CD4-positive, alpha-beta T cell (primary cell): ENCODE measurements at regions not wholly inside any gene's neighbourhood (a gene's known extent, or its start where the extent isn't known, plus 50 kb on each side); places are given as distances from the start of the nearest gene placed in this dataset.
A peak's percentile ranks its signal among the peaks of the same experiment; 100 is the strongest.

Experiments
- ATAC-seq: fragments of 200-7000 bp; cut with Tn5 transposase; one replicate; pipeline ENCODE4 v1.10.0; 2022; ENCODE audit warnings: mild to moderate bottlenecking; ENCODE audit not compliant: poor library complexity
- CTCF ChIA-PET: fragments of 350-600 bp; sonication (Branson Sonifier 250); formaldehyde crosslinking; loops from one replicate; lab custom pipeline; 2021; ENCODE audit warnings: antibody characterized with exemption, inconsistent platforms; lab: Charles Lee
- POLR2A ChIA-PET: fragments of 350-600 bp; sonication (Branson Sonifier 250); formaldehyde crosslinking; loops from one replicate; lab custom pipeline; 2021; ENCODE audit warnings: antibody characterized with exemption, inconsistent platforms; lab: Charles Lee
- DNase-seq, 14 experiments: peaks; one replicate each; pipeline ENCODE4 v3.0.0-alpha.2; 2013 to 2020; ENCODE audit warnings: mixed read lengths in 2 of 14
- H3K27ac ChIP-seq, 2 donors: one replicate each; pipeline versions ENCODE4 v1.5.1 to v1.7.0; 2013; ENCODE audit warnings: low read length in 2 of 2, low read depth in 1 of 2, mild to moderate bottlenecking in 1 of 2
- H3K27me3 ChIP-seq, 2 experiments: 1 replicate in 1 of 2; 2 replicates in 1 of 2; pipeline versions ENCODE4 v1.6.1 to v1.7.0; 2013; ENCODE audit warnings: low read length in 2 of 2, control low read depth in 1 of 2, mild to moderate bottlenecking in 1 of 2, moderate library complexity in 1 of 2; ENCODE audit not compliant: insufficient read depth in 2 of 2, control insufficient read depth in 1 of 2
- H3K36me3 ChIP-seq: one replicate; pipeline ENCODE4 v1.6.1; 2013; ENCODE audit warnings: low read length, control low read depth; ENCODE audit not compliant: insufficient read depth
- H3K4me1 ChIP-seq: one replicate; pipeline ENCODE4 v1.6.1; 2013; ENCODE audit warnings: low read length, control low read depth; ENCODE audit not compliant: insufficient read depth
- H3K4me3 ChIP-seq: one replicate; pipeline ENCODE4 v1.5.1; 2013; ENCODE audit warnings: mild to moderate bottlenecking, low read length, moderate library complexity
- H3K9me3 ChIP-seq, 2 experiments: 1 replicate in 1 of 2; 2 replicates in 1 of 2; pipeline versions ENCODE4 v1.6.1 to v1.7.0; 2013; ENCODE audit warnings: low read length in 2 of 2, mild to moderate bottlenecking in 2 of 2, control low read depth in 1 of 2, moderate library complexity in 1 of 2; ENCODE audit not compliant: control insufficient read depth in 1 of 2, insufficient read depth in 1 of 2
- H3K27ac Mint-ChIP-seq: one replicate; pipeline ENCODE4 v1.8.0; 2020; ENCODE audit warnings: mixed read lengths
- H3K27me3 Mint-ChIP-seq: one replicate; pipeline ENCODE4 v1.8.0; 2021; ENCODE audit warnings: mixed read lengths
- H3K36me3 Mint-ChIP-seq: one replicate; pipeline ENCODE4 v1.8.0; 2021; ENCODE audit warnings: low read depth, mixed read lengths
- H3K4me1 Mint-ChIP-seq: one replicate; pipeline ENCODE4 v1.8.0; 2021; ENCODE audit warnings: low read depth, mixed read lengths
- H3K4me3 Mint-ChIP-seq: one replicate; pipeline ENCODE4 v1.8.0; 2020; ENCODE audit warnings: mild to moderate bottlenecking, mixed read lengths
- H3K9me3 Mint-ChIP-seq: one replicate; pipeline ENCODE4 v1.8.0; 2020; ENCODE audit warnings: mixed read lengths
- intact Hi-C, 2 experiments: fragments of 100-400 bp; cut with DNase I in 1 of 2; cut with micrococcal nuclease in 1 of 2; formaldehyde crosslinking; loops; one replicate each; pipeline versions ENCODE4 v1.15.1 to v1.9.0; 2023 to 2025; cut with DNase I, micrococcal nuclease
- TF ChIP-seq, protein P1 (sequence below): fragments of 200-600 bp; IDR thresholded peaks from one replicate; pipeline ENCODE4 v1.8.0; 2022; ENCODE audit warnings: antibody characterized with exemption, mild to moderate bottlenecking

DNA sequence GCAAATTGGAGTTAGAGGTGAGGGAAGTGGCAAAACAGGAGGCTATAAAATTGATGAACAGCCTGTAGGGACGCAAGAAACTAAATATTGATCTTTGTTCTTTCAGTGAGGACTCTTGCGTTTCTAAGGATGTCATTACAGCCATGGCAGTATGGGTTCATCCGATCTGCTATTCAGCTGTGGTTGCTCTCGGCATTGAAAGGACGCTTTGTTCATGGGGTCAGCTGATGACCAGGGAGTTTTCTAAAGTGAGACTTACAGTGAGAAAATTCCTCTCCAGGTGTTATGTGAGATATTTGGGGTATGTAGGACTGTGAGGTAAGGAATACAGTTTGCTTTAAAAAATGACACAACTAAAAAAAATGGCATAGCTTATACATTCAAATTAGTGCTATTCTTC lies 52.7 kb upstream of the PELI1 start:
- Mint-ChIP-seq H3K4me1 (peaks cover 36% of the 10 kb centered on the region), H3K9me3 (no peaks in the 10 kb centered on the region), H3K27me3 (no peaks in the 10 kb centered on the region), H3K36me3 (no peaks in the 10 kb centered on the region), H3K4me3 (no peak overlapping the region), H3K27ac (no peak overlapping the region)
- POLR2A ChIA-PET: no interaction called here
- intact Hi-C loops: no loop called here
- Histone ChIP-seq H3K27me3 (no peaks in the 10 kb centered on the region), H3K36me3 (no peaks in the 10 kb centered on the region), H3K9me3 (no peaks in the 10 kb centered on the region), H3K4me3 (no peak overlapping the region), H3K4me1 (peaks cover 18% of the 10 kb centered on the region), H3K27ac (no peak overlapping the region)
- no peak for ATAC-seq
- TF ChIP-seq, protein P1, sequence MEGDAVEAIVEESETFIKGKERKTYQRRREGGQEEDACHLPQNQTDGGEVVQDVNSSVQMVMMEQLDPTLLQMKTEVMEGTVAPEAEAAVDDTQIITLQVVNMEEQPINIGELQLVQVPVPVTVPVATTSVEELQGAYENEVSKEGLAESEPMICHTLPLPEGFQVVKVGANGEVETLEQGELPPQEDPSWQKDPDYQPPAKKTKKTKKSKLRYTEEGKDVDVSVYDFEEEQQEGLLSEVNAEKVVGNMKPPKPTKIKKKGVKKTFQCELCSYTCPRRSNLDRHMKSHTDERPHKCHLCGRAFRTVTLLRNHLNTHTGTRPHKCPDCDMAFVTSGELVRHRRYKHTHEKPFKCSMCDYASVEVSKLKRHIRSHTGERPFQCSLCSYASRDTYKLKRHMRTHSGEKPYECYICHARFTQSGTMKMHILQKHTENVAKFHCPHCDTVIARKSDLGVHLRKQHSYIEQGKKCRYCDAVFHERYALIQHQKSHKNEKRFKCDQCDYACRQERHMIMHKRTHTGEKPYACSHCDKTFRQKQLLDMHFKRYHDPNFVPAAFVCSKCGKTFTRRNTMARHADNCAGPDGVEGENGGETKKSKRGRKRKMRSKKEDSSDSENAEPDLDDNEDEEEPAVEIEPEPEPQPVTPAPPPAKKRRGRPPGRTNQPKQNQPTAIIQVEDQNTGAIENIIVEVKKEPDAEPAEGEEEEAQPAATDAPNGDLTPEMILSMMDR: no peak
- no peak for DNase-seq
- CTCF ChIA-PET: no interaction called here

DNA sequence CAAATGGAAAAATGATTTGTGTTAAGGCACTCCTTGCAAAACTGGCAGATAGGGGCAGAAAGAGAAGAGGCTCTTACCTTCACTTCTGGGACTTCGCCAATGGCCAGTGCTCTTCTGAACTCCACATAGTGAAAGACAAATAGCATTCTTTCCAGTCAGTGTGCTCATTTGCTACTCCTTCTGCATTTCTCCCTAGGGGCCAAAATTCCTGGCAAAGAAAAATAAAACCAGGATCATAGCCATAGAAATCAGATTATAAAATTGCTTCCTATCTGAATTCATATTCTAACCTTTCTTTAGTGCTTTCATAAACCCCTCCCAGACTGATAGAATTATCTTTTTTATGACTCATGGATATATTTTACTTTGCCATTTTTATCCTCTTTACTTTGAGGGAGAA lies 56.9 kb upstream of the PELI1 start:
- peaks cover 70% of the 10 kb centered on the region for H3K4me1 Mint-ChIP-seq
- no peak overlapping the region for H3K4me3 Mint-ChIP-seq
- Histone ChIP-seq H3K9me3 (no peaks in the 10 kb centered on the region), H3K27me3 (no peaks in the 10 kb centered on the region), H3K4me1 (peaks cover 43% of the 10 kb centered on the region), H3K27ac (no peak overlapping the region), H3K4me3 (no peak overlapping the region), H3K36me3 (no peaks in the 10 kb centered on the region)
- H3K27ac Mint-ChIP-seq: peak overlapping the region; percentile 83
- ATAC-seq (no peak), DNase-seq (no peak)
- CTCF ChIA-PET: no interaction called here
- H3K27me3 Mint-ChIP-seq: no peaks in the 10 kb centered on the region
- intact Hi-C loops: loop anchor here (5.0 to 10.0 kb wide), 3 partner anchors 124 to 156 kb away; no protein-coding TSS in a partner anchor
- no peaks in the 10 kb centered on the region for H3K36me3 Mint-ChIP-seq
- POLR2A ChIA-PET: interaction anchor here (0.9 to 1.5 kb wide), 3 partner anchors 10 to 151 kb away, joined by 4 to 8 read pairs (median 4); no protein-coding TSS in a partner anchor
- TF ChIP-seq, protein P1: no peak
- H3K9me3 Mint-ChIP-seq: no peaks in the 10 kb centered on the region

DNA sequence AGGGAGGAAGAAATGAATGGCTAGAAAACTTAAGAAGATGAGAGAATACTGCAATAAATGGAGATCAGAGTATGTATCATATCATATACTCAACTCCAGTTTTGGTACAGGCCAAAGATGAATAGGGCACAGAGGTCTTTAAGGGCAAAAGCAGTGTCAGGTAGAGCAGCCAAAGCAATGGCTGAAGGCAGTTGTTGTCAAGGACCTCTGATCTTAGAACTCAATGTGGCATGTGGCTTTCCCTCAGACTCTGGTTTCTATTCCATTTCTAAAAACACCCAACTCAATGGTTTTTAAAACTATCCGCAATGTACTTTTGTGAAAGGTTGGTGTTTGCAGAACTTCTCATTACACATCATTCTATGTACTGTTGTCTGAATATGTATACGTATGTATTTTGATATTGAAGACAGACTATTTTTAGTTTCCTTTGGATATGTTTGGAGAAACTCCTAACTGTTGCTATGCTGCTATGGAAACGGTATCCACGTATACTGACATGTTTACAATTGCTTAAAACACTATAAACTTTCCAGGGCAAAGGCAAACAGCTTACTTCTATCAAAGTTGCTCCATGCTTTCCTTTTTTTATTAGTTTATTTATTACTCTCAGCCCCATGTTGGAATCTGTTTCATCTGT lies 58.1 kb upstream of the PELI1 start:
- TF ChIP-seq, protein P1: no peak
- Histone ChIP-seq H3K27me3 (no peaks in the 10 kb centered on the region), H3K4me1 (peaks cover 45% of the 10 kb centered on the region), H3K4me3 (no peak overlapping the region), H3K9me3 (no peaks in the 10 kb centered on the region), H3K36me3 (no peaks in the 10 kb centered on the region), H3K27ac (no peak overlapping the region)
- Mint-ChIP-seq H3K4me3 (no peak overlapping the region), H3K36me3 (no peaks in the 10 kb centered on the region), H3K27me3 (no peaks in the 10 kb centered on the region), H3K4me1 (peaks cover 81% of the 10 kb centered on the region), H3K9me3 (no peaks in the 10 kb centered on the region), H3K27ac (peak overlapping the region; percentile 92)
- CTCF ChIA-PET: interaction anchor here (2.3 kb wide), 1 partner anchor 10 kb away, joined by 5 read pairs; no protein-coding TSS in a partner anchor
- ATAC-seq (peak; percentile 15), DNase-seq (peak in 3 of 14 experiments; percentile 37 to 67 (median 52))
- intact Hi-C loops: loop anchor here (5.0 to 10.0 kb wide), 3 partner anchors 122 to 158 kb away; no protein-coding TSS in a partner anchor
- POLR2A ChIA-PET: interaction anchor here (0.7 to 1.6 kb wide), 4 partner anchors 10 to 126 kb away, joined by 3 to 4 read pairs (median 4); no protein-coding TSS in a partner anchor
